GM03348 (cell line): ENCODE measurements at regions not wholly inside any gene's neighbourhood (a gene's known extent, or its start where the extent isn't known, plus 50 kb on each side); places are given as distances from the start of the nearest gene placed in this dataset.

Source experiments
- DNase-seq: peaks from one replicate; pipeline ENCODE4 v3.0.0; 2012; ENCODE audit warnings: low spot score

DNA sequence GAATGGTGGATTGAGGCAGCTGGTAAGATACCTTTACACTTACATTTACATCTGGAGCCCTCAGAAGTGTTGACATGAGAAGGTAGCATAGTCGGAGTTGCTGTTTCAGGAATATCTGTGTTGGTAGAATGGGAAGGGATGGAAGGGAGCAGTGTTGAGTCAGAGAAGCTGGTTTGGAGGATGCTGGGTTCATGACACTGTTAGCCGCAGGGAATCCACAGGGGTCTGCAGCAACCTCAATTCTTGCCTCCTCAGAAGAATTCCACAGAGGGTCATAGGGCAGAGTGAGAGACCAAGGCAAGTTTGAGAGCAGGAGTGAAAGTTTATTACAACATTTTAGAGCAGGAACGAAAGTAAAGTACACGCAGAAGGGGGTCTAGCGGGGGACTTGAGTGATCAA, 536.8 kb downstream of the QKI start:
- no peak for DNase-seq

- DNase-seq: no peak
These were observed 535.6 kb downstream of the QKI start for GRCh38 chr6:163950159-163950558.

- DNase-seq: no peak
These were observed 534.9 kb downstream of the QKI start for GRCh38 chr6:163949431-163949830.

DNA sequence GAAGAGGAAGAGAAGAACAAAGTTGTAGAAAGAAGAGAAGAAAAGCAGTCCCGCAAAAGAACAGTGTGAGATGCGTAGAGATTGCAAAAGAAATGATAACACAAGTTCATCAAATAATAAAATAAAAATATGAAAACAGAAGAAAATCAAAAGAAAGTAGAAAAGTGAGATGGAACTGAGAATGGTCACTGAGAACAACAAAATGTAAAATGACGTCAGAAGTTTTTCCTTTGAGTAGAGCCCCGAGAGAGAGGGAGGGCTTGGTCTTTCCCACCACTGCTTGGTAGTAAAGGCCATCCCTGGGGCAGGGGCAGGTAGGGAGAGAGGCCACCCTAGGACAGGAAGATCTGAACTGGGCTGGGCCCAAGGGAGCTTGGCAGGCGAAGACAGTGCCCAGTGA, 533.7 kb downstream of the QKI start:
- no peak for DNase-seq

GRCh38 chr6:163947276-163947675, 532.8 kb downstream of the QKI start:
- no peak for DNase-seq

DNA sequence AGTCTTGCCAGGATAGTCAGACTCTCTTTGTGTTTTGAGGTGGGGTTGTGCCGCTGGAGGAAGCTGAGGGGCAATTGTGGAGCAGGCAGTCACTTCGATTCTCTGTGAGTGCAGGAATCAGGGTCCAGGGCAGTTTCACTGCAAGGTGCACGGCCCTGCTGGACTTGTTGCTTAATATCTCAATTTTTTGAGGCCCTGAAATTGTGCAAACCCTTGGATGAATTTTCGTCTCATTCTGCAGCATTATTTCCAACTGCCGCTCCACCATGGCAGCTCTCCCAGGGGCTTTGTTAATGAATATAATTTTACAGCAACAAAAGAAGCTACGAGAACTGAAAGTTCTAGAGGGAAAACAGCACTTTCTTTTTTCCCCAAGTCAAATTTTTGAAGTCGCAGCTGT, 531.9 kb downstream of the QKI start:
- DNase-seq: no peak

DNA sequence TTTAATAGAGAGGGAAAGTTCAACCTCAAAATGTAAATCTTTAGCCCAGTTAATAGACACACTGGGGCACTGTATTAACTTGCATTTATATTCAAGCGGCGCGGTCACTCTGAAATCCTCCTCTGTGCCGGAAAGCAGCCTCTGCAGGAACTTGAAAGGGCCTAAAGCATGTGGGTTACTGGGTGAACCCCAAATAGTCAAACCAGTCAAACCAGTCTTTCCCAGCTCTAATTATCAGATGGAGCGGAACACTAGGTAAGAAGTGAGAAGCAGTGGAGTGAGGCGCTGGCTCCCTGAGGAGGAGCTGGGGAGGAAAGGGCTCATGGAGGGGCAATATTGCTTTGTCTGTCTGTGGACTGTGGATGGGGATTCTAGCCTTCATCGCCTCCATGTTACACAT, 531.3 kb downstream of the QKI start:
- no peak for DNase-seq

DNA sequence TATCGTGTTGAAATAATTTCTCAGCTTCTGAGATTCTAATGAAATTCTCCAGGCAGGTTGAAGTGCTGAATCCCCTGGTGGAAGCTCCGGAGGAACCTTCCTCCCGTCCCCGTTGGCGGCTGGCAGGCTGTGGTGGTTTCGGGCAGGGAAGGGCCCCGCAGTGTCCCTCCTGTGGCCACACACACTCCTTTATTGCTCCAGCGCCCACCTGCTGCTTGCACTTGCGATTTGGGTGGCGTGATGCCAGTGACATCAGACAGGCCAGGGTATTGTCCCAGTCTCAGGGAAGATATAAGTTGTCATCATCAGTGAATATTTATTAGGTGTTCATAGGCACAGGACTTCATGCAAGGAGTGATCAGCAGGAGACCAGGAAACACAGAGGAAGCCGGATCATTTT, 530.4 kb downstream of the QKI start:
- no peak for DNase-seq

DNA sequence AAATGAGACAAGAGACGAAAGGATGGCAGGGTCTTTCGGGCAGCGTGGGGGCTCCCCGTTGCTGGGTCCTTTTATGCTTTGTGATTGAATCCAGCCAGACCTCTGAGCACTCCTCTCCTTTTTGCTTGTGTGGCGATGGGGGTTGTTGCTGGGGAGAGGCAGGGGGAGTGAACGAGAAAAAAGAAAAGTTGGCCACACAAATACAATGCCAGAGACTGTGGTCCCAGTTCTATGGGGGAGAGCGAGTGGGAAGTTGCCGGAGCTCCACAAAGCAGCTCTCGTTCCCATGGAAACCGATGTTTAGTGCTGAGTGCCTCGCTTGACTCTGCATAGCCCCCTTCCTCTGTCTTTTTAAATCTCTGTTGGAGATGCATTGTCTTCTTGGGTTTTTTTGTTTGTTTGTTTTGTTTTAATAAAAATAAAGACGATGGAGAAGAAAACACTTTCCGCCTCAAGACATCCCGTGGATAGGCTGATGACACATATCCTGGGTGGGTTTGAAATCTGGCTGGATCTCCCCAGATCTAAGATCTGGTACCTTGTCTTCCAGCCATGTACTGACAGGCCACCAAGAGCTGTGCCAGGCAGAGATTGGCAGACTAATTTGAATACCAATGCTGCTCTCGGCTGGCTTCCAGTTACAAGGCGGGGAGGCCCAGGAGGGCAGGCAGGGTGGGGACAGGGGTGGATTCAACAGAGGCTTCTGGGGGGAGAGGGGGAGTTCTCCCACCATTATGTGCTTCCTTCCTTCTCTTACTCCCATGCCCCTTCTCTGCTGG, 529.3 kb downstream of the QKI start:
- no peak for DNase-seq

GRCh38 chr6:163942790-163943189, 528.3 kb downstream of the QKI start:
- no peak for DNase-seq

DNA sequence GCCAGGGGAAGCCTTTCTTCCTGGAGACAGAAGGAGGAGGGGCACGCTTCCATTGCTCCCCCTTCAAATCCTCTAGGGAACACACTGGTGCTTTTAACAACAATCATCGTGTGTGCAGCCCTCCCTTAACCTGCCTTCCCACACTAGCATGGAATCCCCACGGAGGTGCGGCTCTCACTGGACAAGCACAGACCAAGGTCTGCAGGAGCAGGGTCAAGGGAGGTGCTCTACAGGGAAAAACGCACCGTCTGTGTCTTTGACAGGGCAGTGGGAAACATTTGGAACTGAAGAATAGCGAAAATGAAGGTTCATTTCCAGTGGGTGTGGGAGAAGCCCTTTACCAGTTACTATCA, 527.1 kb downstream of the QKI start:
- no peak for DNase-seq

DNA sequence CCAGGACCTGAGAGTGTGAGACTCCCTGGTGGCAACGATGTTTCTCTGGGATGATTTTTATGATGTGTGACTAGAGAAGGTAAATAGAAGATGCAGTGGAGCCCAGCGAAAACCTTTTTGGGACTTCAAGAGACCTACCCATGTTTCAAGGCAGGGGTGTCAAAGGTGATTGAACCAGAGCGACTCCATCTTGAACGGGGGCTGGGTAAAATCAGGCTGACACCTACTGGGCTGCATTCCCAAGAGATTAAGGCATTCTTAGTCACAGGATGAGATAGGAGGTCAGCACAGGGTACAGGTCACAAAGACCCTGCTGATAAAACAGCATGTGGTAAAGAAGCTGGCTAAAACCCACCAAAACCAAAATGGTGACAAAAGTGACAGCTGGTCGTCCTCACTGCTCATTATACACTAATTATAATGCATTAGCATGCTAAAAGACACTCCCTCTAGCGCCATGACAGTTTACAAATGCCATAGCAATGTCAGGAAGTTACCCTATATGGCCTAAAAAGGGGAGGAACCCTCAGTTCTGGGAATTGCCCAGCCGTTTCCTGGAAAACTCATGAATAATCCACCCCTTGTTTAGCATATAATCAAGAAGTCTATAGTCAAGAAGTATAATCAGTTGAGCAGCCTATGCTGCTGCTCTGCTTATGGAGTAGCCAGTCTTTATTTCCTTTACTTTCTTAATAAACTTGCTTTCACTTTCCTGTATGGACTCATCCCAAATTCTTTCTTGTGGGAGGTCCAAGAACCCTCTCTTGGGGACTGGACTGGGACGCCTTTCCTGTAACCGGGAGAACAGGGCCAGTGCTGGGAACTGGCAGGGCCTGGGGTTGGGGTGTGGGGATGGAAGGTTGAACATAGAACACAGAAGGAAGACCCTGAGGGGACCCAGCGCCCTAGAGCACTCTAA, 526.4 kb downstream of the QKI start:
- no peak for DNase-seq

DNA sequence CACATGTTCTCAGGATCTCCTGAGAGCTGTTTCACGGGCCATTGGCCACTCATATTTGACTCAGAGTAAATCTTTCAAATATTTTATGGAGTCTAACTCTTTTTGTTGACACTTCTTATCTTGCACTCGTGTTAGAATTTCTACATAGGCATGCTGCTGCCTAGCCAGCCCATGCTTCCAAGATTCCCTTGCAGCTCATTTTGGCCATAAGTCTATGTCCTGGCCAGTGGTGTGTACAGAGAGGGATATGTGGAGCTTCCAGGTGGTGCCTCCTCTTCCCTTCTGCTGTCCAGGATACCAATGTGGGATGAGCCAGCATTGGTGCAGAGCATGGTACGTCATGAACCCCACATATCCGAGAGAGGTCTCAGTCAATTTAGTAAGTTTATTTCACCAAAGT, 522.6 kb downstream of the QKI start:
- no peak for DNase-seq

GRCh38 chr6:163935158-163935762, 520.7 kb downstream of the QKI start:
- DNase-seq: no peak

GRCh38 chr6:163930012-163930411, 515.5 kb downstream of the QKI start:
- no peak for DNase-seq

GRCh38 chr6:163929538-163929937, 515.0 kb downstream of the QKI start:
- no peak for DNase-seq

- peak; percentile 13 for DNase-seq
These were observed 512.1 kb downstream of the QKI start for GRCh38 chr6:163926642-163927041.

DNA sequence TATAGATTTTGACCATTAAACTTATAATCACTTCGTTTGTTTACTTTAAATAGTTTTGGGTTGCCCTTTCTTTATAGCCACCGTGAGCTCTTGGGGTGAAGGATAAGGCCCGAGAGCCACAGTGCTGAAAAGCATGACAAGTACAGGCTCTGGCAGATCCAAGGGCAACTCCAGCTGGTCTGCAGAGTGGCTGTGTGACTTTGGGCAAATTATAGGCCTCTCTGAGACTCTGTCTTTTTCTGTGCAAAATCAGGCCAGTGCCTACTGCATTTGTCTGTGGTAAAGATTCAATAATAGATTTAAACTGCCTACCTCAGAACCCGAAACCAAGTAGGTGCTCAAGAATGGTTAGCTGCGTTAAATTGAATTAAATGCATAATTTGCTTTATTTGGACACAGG, 511.3 kb downstream of the QKI start:
- no peak for DNase-seq

DNA sequence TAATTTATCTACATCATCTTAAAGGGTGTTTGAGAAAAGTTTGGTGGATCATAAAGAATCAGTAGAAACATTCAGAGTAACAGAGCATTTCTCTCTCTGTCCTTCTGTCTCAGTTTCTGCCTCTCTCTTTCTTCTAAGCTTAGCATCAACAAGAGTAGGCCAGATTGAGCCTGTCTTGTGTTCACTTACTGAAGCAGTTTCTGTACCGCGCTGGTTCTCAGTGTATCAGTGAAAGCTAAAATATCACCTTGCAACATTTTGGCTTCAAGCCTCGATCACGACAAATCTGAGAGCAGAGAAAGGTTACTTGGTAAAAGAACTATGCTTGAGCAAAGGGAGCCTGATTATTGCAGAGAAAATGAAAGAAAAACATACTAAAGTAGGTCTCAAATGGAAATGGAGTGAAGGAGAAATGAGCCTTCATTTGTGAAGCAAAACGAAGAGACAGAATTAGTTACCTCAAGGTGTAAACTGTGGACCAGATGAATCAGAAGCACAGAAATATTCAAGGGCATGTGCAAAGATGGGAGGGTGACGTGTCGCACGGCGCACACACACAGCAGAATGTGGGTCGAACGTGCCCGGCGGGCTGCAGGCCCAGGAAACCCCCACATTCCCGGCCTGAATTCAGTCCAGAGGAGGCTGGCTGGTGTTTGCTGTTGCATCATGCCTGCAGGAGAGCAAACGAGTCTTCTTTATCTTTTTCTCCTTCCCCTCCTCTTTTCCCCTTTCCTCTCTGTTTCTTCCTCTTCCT, 509.3 kb downstream of the QKI start:
- DNase-seq: no peak

DNA sequence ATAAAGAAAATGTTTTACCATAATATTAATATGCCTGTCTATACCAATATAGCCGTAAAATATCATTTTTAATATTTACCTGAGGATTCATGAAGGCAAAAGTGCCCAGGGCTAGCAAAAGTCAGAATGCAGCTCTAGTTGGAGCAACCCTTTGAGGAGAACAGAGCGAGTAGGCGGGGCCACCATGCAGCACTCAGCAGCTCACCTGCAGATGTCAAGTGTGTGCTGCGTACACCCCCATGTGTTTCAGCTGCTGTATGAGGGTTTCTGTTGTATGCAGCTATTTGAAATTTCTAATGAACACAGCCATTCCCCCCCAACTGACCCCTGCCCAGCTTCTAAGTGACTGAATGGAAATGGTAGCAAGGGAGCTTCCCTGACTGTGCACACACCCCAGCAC, 508.0 kb downstream of the QKI start:
- no peak for DNase-seq

DNA sequence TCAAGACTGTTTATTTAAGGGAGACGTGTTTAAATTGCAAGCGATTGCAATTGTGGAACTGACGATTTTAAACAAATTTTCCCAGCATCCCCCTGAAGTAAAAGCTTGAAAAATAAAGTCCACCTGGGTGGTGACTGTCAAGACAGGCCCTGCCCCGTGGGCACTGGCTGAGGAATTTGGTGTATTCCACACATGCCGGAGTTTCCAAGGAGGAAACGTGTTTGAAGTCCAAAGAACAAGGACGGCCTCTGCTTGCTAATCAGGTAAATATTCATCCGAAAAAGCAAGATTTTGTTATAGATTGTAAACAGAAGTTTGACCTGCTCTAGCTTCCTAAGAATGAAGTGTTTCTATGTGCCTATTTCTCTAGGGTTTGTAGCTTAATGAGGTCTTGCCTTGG, 505.1 kb downstream of the QKI start:
- DNase-seq: no peak

DNA sequence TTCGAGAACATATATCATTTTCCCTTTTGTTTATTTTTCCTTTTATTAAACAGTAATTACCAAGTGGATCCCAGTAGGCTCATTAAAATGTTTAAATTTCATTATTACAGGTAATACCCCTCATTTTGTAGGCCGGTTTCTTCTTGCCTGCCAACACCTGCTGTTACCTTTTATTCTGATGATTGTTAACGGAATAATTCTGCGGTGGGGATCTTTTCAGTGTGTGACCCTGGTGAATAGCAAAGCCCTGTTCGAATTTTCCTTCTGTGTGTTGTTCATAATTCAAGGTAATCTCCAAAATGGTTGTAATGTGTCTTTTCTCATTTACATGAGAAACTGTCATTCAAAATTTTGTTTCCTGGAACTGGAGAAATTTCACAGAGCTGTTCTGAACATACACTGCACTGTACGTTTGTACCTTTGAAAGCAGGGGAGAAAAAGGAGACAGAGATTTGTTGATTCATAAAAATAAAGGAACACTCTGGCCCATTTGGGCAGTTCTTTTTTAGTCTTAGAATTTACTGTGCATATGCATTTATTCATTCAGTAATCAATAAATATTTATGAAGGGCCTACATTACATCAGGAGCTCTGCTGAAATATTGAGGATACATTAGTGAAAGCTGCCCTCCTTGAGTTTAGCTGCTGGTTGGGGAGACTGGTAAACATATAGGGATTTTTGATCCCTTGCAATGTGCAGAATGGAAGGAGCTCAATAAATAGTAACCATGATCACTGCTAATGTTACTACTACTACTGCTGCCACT, 502.0 kb downstream of the QKI start:
- no peak for DNase-seq
